ENCODE measurements at regions not wholly inside any gene's neighbourhood (a gene's known extent, or its start where the extent isn't known, plus 50 kb on each side); places are given as distances from the start of the nearest gene placed in this dataset.

DNA sequence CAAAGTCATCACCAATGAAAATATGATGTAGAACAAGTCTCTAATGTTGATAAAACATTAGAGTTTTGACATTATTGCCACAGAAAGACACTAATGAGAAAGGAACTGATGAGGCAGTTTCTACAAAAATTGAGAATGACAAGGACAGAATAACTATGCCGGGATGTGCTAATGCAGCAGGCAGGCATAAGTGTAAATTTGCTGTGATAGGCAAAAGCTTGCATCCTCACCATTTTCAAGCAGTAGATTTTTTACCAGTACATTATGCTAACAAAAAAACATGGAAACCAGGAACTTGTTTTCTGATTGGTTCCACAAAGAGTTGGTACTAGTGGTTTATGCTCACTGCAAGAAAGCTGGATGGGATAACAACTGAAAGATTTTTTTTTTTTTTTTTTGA, 715.5 kb upstream of the LRRTM4 start:
- TF ChIP-seq, protein P1, sequence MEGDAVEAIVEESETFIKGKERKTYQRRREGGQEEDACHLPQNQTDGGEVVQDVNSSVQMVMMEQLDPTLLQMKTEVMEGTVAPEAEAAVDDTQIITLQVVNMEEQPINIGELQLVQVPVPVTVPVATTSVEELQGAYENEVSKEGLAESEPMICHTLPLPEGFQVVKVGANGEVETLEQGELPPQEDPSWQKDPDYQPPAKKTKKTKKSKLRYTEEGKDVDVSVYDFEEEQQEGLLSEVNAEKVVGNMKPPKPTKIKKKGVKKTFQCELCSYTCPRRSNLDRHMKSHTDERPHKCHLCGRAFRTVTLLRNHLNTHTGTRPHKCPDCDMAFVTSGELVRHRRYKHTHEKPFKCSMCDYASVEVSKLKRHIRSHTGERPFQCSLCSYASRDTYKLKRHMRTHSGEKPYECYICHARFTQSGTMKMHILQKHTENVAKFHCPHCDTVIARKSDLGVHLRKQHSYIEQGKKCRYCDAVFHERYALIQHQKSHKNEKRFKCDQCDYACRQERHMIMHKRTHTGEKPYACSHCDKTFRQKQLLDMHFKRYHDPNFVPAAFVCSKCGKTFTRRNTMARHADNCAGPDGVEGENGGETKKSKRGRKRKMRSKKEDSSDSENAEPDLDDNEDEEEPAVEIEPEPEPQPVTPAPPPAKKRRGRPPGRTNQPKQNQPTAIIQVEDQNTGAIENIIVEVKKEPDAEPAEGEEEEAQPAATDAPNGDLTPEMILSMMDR (conservative IDR thresholded peaks at IDR 0.05 in 1 of 2, IDR thresholded peaks at IDR 0.05 in 1 of 2; ENCODE audit: low read depth in 1 of 2, low read length in 2 of 2): no peak
- TF ChIP-seq EZH2 (IDR thresholded peaks at IDR 0.05; ENCODE audit: low read length, missing control alignments): no peak
